GM12874 (cell line): ENCODE measurements at regions not wholly inside any gene's neighbourhood (a gene's known extent, or its start where the extent isn't known, plus 50 kb on each side); places are given as distances from the start of the nearest gene placed in this dataset.

Experiments
- CTCF ChIP-seq: IDR thresholded peaks from 2 replicates; pipeline ENCODE4 v1.5.1; 2011; ENCODE audit warnings: low read depth, mild to moderate bottlenecking, control low read depth, low read length, moderate library complexity; ENCODE audit not compliant: insufficient read depth

GRCh38 chr7:85275204-85275603 is 88.3 kb upstream of the SEMA3D start:
- no peak for TF ChIP-seq CTCF

- TF ChIP-seq CTCF, result no peak
Measured at GRCh38 chr7:85274454-85274853, 87.6 kb upstream of the SEMA3D start.

GRCh38 chr7:85262891-85263290 is 76.0 kb upstream of the SEMA3D start:
- TF ChIP-seq CTCF, result no peak

GRCh38 chr7:85261336-85261735 is 74.5 kb upstream of the SEMA3D start:
- TF ChIP-seq CTCF, result no peak

- no peak for TF ChIP-seq CTCF
Measured at GRCh38 chr7:85239109-85239508, 52.3 kb upstream of the SEMA3D start.

- TF ChIP-seq CTCF, result no peak
Measured at GRCh38 chr7:85237721-85238120, 50.9 kb upstream of the SEMA3D start.
